IMR-90 (cell line): ENCODE measurements at regions not wholly inside any gene's neighbourhood (a gene's known extent, or its start where the extent isn't known, plus 50 kb on each side); places are given as distances from the start of the nearest gene placed in this dataset.

Experiments used
- ATAC-seq: fragments of 200-7000 bp; cut with Tn5 transposase; 2 replicates; pipeline ENCODE4 v1.9.1; 2020; ENCODE audit warnings: low read depth, mild to moderate bottlenecking, moderate library complexity
- BruUV-seq: library from RNA; stranded (reverse); fragments of 400-500 nt; replicated peaks from 2 replicates; lab custom pipeline; 2021; lab: Mats Ljungman, UMichigan
- CTCF ChIA-PET: fragments of 300-600 bp; formaldehyde crosslinking; extraction: SDS; loops from one replicate; lab custom pipeline; 2021; ENCODE audit warnings: antibody characterized with exemption; lab: Yijun Ruan, JAX
- POLR2A ChIA-PET: fragments of 300-600 bp; sonication (Branson Sonifier 250); formaldehyde crosslinking; loops from one replicate; lab custom pipeline; 2022; ENCODE audit warnings: antibody characterized with exemption; ENCODE audit not compliant: unreplicated experiment; lab: Charles Lee
- DNase-seq: peaks from one replicate; pipeline ENCODE4 v3.0.0; 2013
- H2AFZ ChIP-seq: replicated peaks from 2 replicates; pipeline ENCODE3; 2013; ENCODE audit warnings: low read length, mild to moderate bottlenecking; ENCODE audit not compliant: poor library complexity
- H2AK5ac ChIP-seq: 2 replicates; pipeline ENCODE4 v1.6.1; 2013; ENCODE audit warnings: low read depth, low read length, inconsistent platforms
- H2AK9ac ChIP-seq: replicated peaks from 2 replicates; pipeline ENCODE3; 2013; ENCODE audit warnings: mild to moderate bottlenecking, low read depth, low read length, moderate library complexity; ENCODE audit not compliant: poor library complexity
- H2BK120ac ChIP-seq: 2 replicates; pipeline ENCODE4 v1.6.1; 2013; ENCODE audit warnings: low read depth, low read length, inconsistent platforms
- H2BK15ac ChIP-seq: 3 replicates; pipeline ENCODE4 v1.6.1; 2013; ENCODE audit warnings: low read depth, low read length, inconsistent platforms
- H2BK20ac ChIP-seq: 2 replicates; pipeline ENCODE4 v1.6.1; 2013; ENCODE audit warnings: low read depth, mild to moderate bottlenecking, inconsistent platforms, low read length, moderate library complexity
- H2BK5ac ChIP-seq: 2 replicates; pipeline ENCODE4 v1.6.1; 2013; ENCODE audit warnings: mild to moderate bottlenecking, low read depth, low read length, inconsistent platforms; ENCODE audit not compliant: poor library complexity, severe bottlenecking
- H3K14ac ChIP-seq: replicated peaks from 2 replicates; pipeline ENCODE4 v1.6.1; 2013; ENCODE audit warnings: low read depth, low read length, inconsistent platforms
- H3K18ac ChIP-seq: 2 replicates; pipeline ENCODE4 v1.6.1; 2013; ENCODE audit warnings: low read depth, low read length, control low read depth
- H3K23ac ChIP-seq: 2 replicates; pipeline ENCODE4 v1.6.1; 2013; ENCODE audit warnings: low read depth, low read length, inconsistent platforms
- H3K27ac ChIP-seq: 2 replicates; pipeline ENCODE4 v1.5.1; 2013; ENCODE audit warnings: mild to moderate bottlenecking, control low read depth, low read length; ENCODE audit not compliant: insufficient read depth
- H3K27me3 ChIP-seq: 2 replicates; pipeline ENCODE4 v1.6.1; 2013; ENCODE audit warnings: low read length; ENCODE audit not compliant: control insufficient read depth, insufficient read depth
- H3K36me3 ChIP-seq: 2 replicates; pipeline ENCODE4 v1.6.1; 2013; ENCODE audit warnings: low read length, mixed read lengths; ENCODE audit not compliant: control insufficient read depth, insufficient read depth
- H3K4ac ChIP-seq: 2 replicates; pipeline ENCODE4 v1.6.1; 2013; ENCODE audit warnings: low read depth, low read length, inconsistent platforms
- H3K4me1 ChIP-seq: 2 replicates; pipeline ENCODE4 v1.6.1; 2013; ENCODE audit warnings: low read length, mixed read lengths; ENCODE audit not compliant: control insufficient read depth, insufficient read depth
- H3K4me2 ChIP-seq: 2 replicates; pipeline ENCODE4 v1.6.1; 2013; ENCODE audit warnings: low read depth, mild to moderate bottlenecking, control low read depth, low read length, moderate library complexity
- H3K4me3 ChIP-seq: 2 replicates; pipeline ENCODE4 v1.5.1; 2013; ENCODE audit warnings: low read depth, mild to moderate bottlenecking, control low read depth, low read length, moderate library complexity; ENCODE audit not compliant: insufficient read depth
- H3K56ac ChIP-seq: 2 replicates; pipeline ENCODE4 v1.6.1; 2013; ENCODE audit warnings: low read length, inconsistent platforms; ENCODE audit not compliant: insufficient read depth; ENCODE audit errors: extremely low read depth
- H3K79me1 ChIP-seq, 2 experiments: 2 replicates each; pipeline ENCODE4 v1.6.1; 2013; ENCODE audit warnings: low read length in 2 of 2, inconsistent platforms in 1 of 2, low read depth in 1 of 2
- H3K9ac ChIP-seq: 2 replicates; pipeline ENCODE4 v1.6.1; 2013; ENCODE audit warnings: low read depth, low read length, control low read depth
- H3K9me1 ChIP-seq: 2 replicates; pipeline ENCODE4 v1.6.1; 2013; ENCODE audit warnings: low read length, inconsistent platforms; ENCODE audit not compliant: insufficient read depth
- H3K9me3 ChIP-seq: 2 replicates; pipeline ENCODE4 v1.6.1; 2013; ENCODE audit warnings: low read length; ENCODE audit not compliant: control insufficient read depth, insufficient read depth
- H4K20me1 ChIP-seq: 2 replicates; pipeline ENCODE4 v1.6.1; 2013; ENCODE audit warnings: low read length, inconsistent platforms; ENCODE audit not compliant: insufficient read depth
- H4K5ac ChIP-seq: 2 replicates; pipeline ENCODE4 v1.6.1; 2013; ENCODE audit warnings: mild to moderate bottlenecking, low read depth, low read length, control low read depth
- H4K8ac ChIP-seq, 2 experiments: 2 replicates each; pipeline ENCODE4 v1.6.1; 2013; ENCODE audit warnings: low read depth in 2 of 2, low read length in 2 of 2, control low read depth in 1 of 2, inconsistent platforms in 1 of 2
- H4K91ac ChIP-seq: 2 replicates; pipeline ENCODE4 v1.6.1; 2013; ENCODE audit warnings: low read depth, low read length, inconsistent platforms; ENCODE audit not compliant: insufficient read depth
- BHLHE40 ChIP-seq: fragments of 150-350 bp; IDR thresholded peaks from 2 replicates; pipeline ENCODE4 v1.6.1; 2016; ENCODE audit warnings: mild to moderate bottlenecking, low read depth, low read length
- ELK1 ChIP-seq: fragments of 150-350 bp; IDR thresholded peaks from 2 replicates; pipeline ENCODE4 v1.6.1; 2016; ENCODE audit warnings: low read depth, mild to moderate bottlenecking, low read length, moderate library complexity, borderline replicate concordance
- FOS ChIP-seq: fragments of 150-350 bp; IDR thresholded peaks from 2 replicates; pipeline ENCODE4 v1.6.1; 2016; ENCODE audit warnings: low read depth, low read length
- MAFK ChIP-seq: IDR thresholded peaks from 2 replicates; pipeline ENCODE4 v1.6.1; 2012; ENCODE audit warnings: low read depth, low read length, improper control_type of control experiment
- MAZ ChIP-seq: IDR thresholded peaks from 2 replicates; pipeline ENCODE4 v1.6.1; 2012; ENCODE audit warnings: low read depth, mild to moderate bottlenecking, low read length, improper control_type of control experiment, moderate library complexity, borderline replicate concordance
- NFE2L2 ChIP-seq: fragments of 150-350 bp; IDR thresholded peaks from 2 replicates; pipeline ENCODE4 v1.6.1; 2016; ENCODE audit warnings: low read depth, mild to moderate bottlenecking, low read length
- RAD21 ChIP-seq: IDR thresholded peaks from 2 replicates; pipeline ENCODE4 v1.6.1; 2012; ENCODE audit warnings: low read length, improper control_type of control experiment
- WGBS, 2 experiments: methylation state at CpG; one replicate each; pipeline versions ENCODE4 v1.1.5 to v1.1.7; 2013; ENCODE audit warnings: missing lambda C conversion rate in 2 of 2; ENCODE audit not compliant: insufficient read length in 1 of 2; ENCODE audit errors: extremely low coverage in 2 of 2; 5-methylcytosine and 5-hydroxymethylcytosine counted together
- dilution Hi-C: fragments of 300-500 bp; cut with HindIII; formaldehyde crosslinking; loops from one replicate; pipeline ENCODE4 v1.14.3; 2018; ENCODE audit warnings: low sequenced_read_pairs; ENCODE audit not compliant: unreplicated experiment
- in situ Hi-C: fragments of 300-500 bp; cut with MboI; formaldehyde crosslinking; loops from 3 replicates; pipeline ENCODE4 v1.14.3; 2019; ENCODE audit warnings: low sequenced_read_pairs, inconsistent platforms, mixed read lengths
- intact Hi-C: fragments of 100-400 bp; cut with micrococcal nuclease; formaldehyde crosslinking; loops from 2 replicates; pipeline ENCODE4 v1.10.0; 2022

- WGBS, 2 experiments = 57% methylated on average over 1 of the region's 3 CpGs; no CpG with 5 or more reads in 1 of the 2 experiments
These were observed 765.8 kb upstream of the API5 start for GRCh38 chr11:42545954-42546353.

More at GRCh38 chr11:42545954-42546353, 765.8 kb upstream of the API5 start:
- H3K4me2 ChIP-seq = no peak overlapping the region
- no peak overlapping the region for H4K91ac ChIP-seq
- H3K36me3 ChIP-seq = no peaks in the 10 kb centered on the region
- in situ Hi-C loops = no loop called here
- H3K9ac ChIP-seq = no peak overlapping the region
- H3K27me3 ChIP-seq = no peaks in the 10 kb centered on the region
- no peak overlapping the region for H3K4ac ChIP-seq
- H4K5ac ChIP-seq = no peak overlapping the region
- H3K18ac ChIP-seq = no peak overlapping the region
- intact Hi-C loops = no loop called here
- no peak overlapping the region for H2BK120ac ChIP-seq
- no peak overlapping the region for H2BK5ac ChIP-seq
- no TSS peak for BruUV-seq
- no peaks in the 10 kb centered on the region for H3K9me1 ChIP-seq
- no peaks in the 10 kb centered on the region for H3K79me1 ChIP-seq
- no peak overlapping the region for H2AFZ ChIP-seq
- H3K27ac ChIP-seq = no peak overlapping the region
- POLR2A ChIA-PET = no interaction called here
- H3K9me3 ChIP-seq = peaks cover 8% of the 10 kb centered on the region; the same call in 1 of the 2 replicates
- no peak overlapping the region for H4K8ac ChIP-seq
- H2BK20ac ChIP-seq = no peak overlapping the region
- no peak overlapping the region for H2AK9ac ChIP-seq
- H3K14ac ChIP-seq = no peak overlapping the region
- no peak overlapping the region for H2AK5ac ChIP-seq
- TF ChIP-seq RAD21 (no peak), NFE2L2 (no peak), FOS (no peak), BHLHE40 (no peak), MAZ (no peak), MAFK (no peak), ELK1 (no peak)
- ATAC-seq = no peak
- H3K4me3 ChIP-seq = no peak overlapping the region
- CTCF ChIA-PET = no interaction called here
- DNase-seq = no peak
- no peak overlapping the region for H3K56ac ChIP-seq
- no peaks in the 10 kb centered on the region for H4K20me1 ChIP-seq
- dilution Hi-C loops = no loop called here
- H3K23ac ChIP-seq = no peak overlapping the region
- H2BK15ac ChIP-seq = no peak overlapping the region
- no peaks in the 10 kb centered on the region for H3K4me1 ChIP-seq
